HG03039 (cell line): ENCODE measurements at regions not wholly inside any gene's neighbourhood (a gene's known extent, or its start where the extent isn't known, plus 50 kb on each side); places are given as distances from the start of the nearest gene placed in this dataset.
A peak's percentile ranks its signal among the peaks of the same experiment; 100 is the strongest.

Experiments used
- ATAC-seq: cut with Tn5 transposase; IDR thresholded peaks from one replicate; pipeline ENCODE4 v1.9.1; 2021; ENCODE audit warnings: mild to moderate bottlenecking, moderate library complexity; ENCODE audit not compliant: unreplicated experiment

GRCh38 chr1:181423301-181423918 is 59.9 kb upstream of the CACNA1E start:
- ATAC-seq = no peak

DNA sequence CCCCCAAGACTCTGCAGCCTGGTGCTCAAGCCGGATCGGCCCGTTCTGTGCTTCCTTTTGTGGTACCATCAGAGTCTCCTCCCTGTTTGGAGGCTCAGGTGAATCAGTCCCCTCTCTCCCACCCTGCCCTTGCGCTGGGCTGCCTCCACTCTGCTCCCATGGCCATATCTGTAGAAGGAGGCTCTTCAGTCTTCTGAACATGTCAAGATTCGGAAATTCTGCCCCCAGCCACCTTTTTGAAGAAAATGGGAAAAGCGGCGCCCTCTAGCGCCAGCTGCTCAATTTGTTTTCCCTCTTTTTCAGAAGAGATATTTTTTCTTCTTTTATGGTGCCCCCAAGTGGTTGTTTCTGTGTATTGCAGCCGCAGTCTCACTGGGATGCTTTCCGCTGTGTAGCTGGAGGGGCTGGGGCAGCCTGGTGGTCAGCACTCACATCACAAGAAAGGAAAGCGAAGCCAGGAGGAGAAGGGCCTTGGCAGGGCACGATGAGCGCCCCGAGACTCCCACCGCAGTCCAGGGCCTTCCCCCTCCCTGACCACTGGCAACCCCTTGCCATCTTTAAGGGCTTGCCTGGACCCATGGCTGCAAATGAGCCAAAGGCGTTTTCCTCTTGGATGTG is 58.4 kb upstream of the CACNA1E start:
- ATAC-seq = no peak

DNA sequence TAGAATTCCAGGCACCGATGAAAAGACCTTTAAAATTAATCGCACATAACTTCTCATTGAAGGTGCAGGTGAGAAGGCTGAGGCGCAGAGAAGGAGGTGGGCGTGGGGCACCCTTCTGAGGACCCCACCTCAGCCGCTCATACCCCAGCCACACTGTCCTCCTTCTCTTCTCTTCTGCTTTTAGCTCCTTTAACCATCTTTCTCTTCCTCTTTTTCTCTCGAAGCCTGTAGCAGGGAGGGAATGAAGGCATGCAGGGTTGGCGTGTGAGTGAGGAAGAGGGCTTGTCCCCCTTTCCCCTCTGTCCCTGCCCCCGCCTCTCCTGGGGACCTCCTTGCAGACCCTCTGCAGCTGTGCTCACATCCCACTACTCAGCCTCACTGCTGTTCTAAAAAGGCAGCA is 57.8 kb upstream of the CACNA1E start:
- ATAC-seq = no peak

DNA sequence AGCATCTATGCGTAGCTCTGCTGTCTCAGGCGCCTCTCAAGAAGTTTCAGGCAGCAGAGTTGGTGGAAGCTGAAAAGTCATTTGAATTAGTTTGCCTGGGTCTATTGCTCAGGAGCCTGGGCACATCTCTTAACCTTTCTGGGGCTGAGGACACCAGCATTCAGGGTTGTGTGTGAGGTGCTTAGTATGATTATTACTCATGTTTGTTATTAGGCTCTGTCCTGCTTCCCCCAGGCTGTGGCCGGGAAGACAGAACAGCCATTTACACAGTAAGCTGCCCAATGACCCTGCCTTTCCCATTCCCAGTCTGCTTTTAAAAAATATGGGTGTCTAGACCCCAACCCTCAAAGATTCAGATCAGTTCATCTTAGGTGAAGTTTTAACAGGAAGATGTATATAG is 53.9 kb upstream of the CACNA1E start:
- no peak for ATAC-seq

DNA sequence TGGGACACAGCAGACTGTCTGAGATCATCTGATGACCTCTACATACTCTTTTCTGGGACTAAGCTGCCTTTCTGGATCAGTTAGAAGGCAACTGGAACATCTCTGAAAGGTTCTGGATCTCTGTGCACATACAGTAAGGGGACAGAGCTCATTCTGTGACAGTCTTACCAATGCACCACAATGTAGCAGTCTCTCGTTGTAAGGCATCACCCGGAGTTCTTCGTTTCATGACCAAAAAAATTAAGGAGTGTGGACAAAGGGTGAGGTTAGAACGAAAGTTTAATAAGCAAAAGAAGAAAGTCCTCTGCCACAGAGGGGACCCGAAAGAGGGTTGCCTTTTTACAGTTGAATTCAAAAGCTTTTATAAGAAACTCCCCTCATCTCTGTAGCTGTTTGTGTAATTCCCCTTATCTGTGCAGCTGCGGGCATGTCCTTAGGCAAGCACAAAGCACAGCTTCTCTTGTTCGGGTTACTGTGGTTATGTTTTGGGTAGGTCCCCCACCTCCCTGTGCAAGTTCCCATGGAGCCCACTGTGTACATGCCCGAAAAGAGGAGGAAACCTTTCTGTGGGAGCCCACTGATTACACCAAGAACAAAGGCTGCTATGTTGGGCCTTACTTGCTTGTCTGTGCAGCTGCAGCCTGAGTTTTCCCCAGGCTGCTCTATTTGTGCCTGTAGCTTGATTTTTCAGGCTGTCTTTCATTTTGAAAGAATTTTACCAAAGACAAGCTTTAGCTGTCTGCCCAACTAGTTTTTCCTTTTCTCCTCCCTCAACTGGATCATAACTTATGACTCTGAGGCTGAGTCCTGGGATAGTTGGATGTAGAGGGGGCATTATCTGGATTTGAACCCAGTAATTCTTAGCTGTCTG is 53.1 kb upstream of the CACNA1E start:
- ATAC-seq = peak; percentile 51
